Vagina (tissue), 2 donors: ENCODE measurements at regions not wholly inside any gene's neighbourhood (a gene's known extent, or its start where the extent isn't known, plus 50 kb on each side); places are given as distances from the start of the nearest gene placed in this dataset.

Source experiments
- POLR2A ChIP-seq, 2 donors: fragments of 450-650 bp; IDR thresholded peaks; one replicate each; pipeline ENCODE4 v1.6.1; 2017; ENCODE audit warnings: antibody characterized with exemption in 2 of 2, mild to moderate bottlenecking in 2 of 2, moderate library complexity in 2 of 2
- TF ChIP-seq, protein P1 (sequence below), 3 experiments: fragments of 450-650 bp in 2 of 3; fragments of 200-600 bp in 1 of 3; sonication (generic) in 1 of 3; IDR thresholded peaks; one replicate each; pipeline ENCODE4 v1.5.1; 2017 to 2019; ENCODE audit warnings: antibody characterized with exemption in 3 of 3, mild to moderate bottlenecking in 2 of 3, moderate library complexity in 2 of 3

DNA sequence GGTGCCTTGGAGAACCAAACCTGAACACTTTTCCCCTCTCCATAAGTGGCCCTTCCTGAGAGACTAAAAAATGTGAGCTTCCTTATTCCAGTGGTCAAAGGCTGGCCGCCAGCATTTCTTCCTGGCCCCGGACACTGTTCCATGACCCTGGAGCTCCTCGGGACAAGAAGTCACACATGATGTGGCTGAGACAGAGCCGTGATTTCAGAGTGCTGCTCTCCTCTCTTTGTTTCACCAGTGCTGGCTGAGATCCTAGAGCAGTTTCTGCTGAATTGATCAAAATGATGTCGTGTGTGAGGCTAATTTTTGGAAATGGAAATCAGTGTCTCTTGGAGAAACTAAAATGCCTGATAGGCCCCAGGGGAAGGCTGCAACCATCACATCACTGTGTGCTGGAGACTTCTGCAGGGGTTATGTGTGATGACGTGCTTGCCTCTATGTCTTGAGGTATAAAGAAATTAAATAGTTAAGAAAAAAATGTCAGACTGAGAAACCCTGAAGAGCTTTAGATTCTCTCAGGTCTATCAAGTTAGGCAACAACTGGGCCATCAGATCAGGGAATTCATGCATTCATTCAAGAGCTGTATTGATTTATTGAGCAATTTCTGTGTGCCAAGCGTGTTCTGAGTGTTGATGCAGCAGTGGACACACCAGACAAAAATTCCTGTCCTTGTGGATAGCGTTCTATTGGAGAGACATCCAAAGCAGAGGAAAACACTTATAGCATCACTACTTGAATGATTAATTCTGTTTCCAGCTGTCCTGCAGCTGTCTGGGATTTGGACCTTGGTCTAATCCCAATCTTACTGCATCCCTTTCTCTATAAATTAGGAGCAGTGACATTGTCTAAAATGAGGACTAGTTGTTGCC is 72.7 kb upstream of the CCN6 start:
- TF ChIP-seq, protein P1, sequence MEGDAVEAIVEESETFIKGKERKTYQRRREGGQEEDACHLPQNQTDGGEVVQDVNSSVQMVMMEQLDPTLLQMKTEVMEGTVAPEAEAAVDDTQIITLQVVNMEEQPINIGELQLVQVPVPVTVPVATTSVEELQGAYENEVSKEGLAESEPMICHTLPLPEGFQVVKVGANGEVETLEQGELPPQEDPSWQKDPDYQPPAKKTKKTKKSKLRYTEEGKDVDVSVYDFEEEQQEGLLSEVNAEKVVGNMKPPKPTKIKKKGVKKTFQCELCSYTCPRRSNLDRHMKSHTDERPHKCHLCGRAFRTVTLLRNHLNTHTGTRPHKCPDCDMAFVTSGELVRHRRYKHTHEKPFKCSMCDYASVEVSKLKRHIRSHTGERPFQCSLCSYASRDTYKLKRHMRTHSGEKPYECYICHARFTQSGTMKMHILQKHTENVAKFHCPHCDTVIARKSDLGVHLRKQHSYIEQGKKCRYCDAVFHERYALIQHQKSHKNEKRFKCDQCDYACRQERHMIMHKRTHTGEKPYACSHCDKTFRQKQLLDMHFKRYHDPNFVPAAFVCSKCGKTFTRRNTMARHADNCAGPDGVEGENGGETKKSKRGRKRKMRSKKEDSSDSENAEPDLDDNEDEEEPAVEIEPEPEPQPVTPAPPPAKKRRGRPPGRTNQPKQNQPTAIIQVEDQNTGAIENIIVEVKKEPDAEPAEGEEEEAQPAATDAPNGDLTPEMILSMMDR (IDR thresholded peaks at IDR 0.05): no peak
- TF ChIP-seq POLR2A (IDR thresholded peaks at IDR 0.05): no peak
